ENCODE measurements at regions not wholly inside any gene's neighbourhood (a gene's known extent, or its start where the extent isn't known, plus 50 kb on each side); places are given as distances from the start of the nearest gene placed in this dataset.

GRCh38 chr2:176645494-176645893 lies 376.3 kb downstream of the MTX2 start:
- intact Hi-C loops (cut with DNase I, micrococcal nuclease) = loop anchor here in 1 of 2 donors (10.0 kb wide), 1 partner anchor 521 kb away; the partner anchor contains the start of genes HOXD8 and HOXD9
- no peak for ATAC-seq

GRCh38 chr2:176646033-176646615 lies 376.9 kb downstream of the MTX2 start:
- DNase-seq = no peak
- no peak for ATAC-seq
- intact Hi-C loops (cut with DNase I, micrococcal nuclease) = loop anchor here in 1 of 2 donors (10.0 kb wide), 1 partner anchor 521 kb away; the partner anchor contains the start of genes HOXD8 and HOXD9

More at GRCh38 chr2:176645494-176645893, 376.3 kb downstream of the MTX2 start:
- DNase-seq = no peak

GRCh38 chr2:176647325-176648165 lies 378.3 kb downstream of the MTX2 start:
- intact Hi-C loops (cut with DNase I, micrococcal nuclease) = loop anchor here in 1 of 2 donors (10.0 kb wide), 1 partner anchor 523 kb away; the partner anchor contains the start of genes HOXD8 and HOXD9
- ATAC-seq (no peak), DNase-seq (no peak)

GRCh38 chr2:176648700-176649297 lies 379.6 kb downstream of the MTX2 start:
- intact Hi-C loops (cut with DNase I, micrococcal nuclease) = loop anchor here in 1 of 2 donors (10.0 kb wide), 1 partner anchor 524 kb away; the partner anchor contains the start of genes HOXD8 and HOXD9
- DNase-seq = no peak
- no peak for ATAC-seq

- ATAC-seq (no peak), DNase-seq (no peak)
- intact Hi-C loops (cut with DNase I, micrococcal nuclease) = loop anchor here in 1 of 2 donors (10.0 kb wide), 1 partner anchor 525 kb away; the partner anchor contains the start of genes HOXD8 and HOXD9
These were observed 381.0 kb downstream of the MTX2 start for GRCh38 chr2:176650104-176650837.

GRCh38 chr2:176650838-176651555 lies 381.8 kb downstream of the MTX2 start:
- intact Hi-C loops (cut with DNase I, micrococcal nuclease) = loop anchor here in 1 of 2 donors (10.0 kb wide), 1 partner anchor 526 kb away; the partner anchor contains the start of genes HOXD8 and HOXD9

GRCh38 chr2:176652300-176653182 lies 383.3 kb downstream of the MTX2 start:
- ATAC-seq (peak; percentile 80), DNase-seq (peak in 1 of 2 donors; percentile 13)

More at GRCh38 chr2:176650838-176651555, 381.8 kb downstream of the MTX2 start:
- no peak for ATAC-seq
- no peak for DNase-seq

GRCh38 chr2:176653479-176654443 lies 384.5 kb downstream of the MTX2 start:
- intact Hi-C loops (cut with DNase I, micrococcal nuclease) = loop anchor here in 1 of 2 donors (10.0 kb wide), 1 partner anchor 529 kb away; the partner anchor contains the start of genes HOXD8 and HOXD9
- DNase-seq (peak; percentile 59 to 64), ATAC-seq (peak; percentile 96)

More at GRCh38 chr2:176652300-176653182, 383.3 kb downstream of the MTX2 start:
- intact Hi-C loops (cut with DNase I, micrococcal nuclease) = loop anchor here in 1 of 2 donors (10.0 kb wide), 1 partner anchor 528 kb away; the partner anchor contains the start of genes HOXD8 and HOXD9

GRCh38 chr2:176656038-176656775 lies 387.0 kb downstream of the MTX2 start:
- no peak for DNase-seq
- intact Hi-C loops (cut with DNase I, micrococcal nuclease) = loop anchor here in 1 of 2 donors (10.0 kb wide), 1 partner anchor 531 kb away; the partner anchor contains the start of genes HOXD8 and HOXD9
- ATAC-seq = no peak

GRCh38 chr2:176656776-176657140 lies 387.5 kb downstream of the MTX2 start:
- no peak for ATAC-seq
- intact Hi-C loops (cut with DNase I, micrococcal nuclease) = loop anchor here in 1 of 2 donors (10.0 kb wide), 1 partner anchor 532 kb away; the partner anchor contains the start of genes HOXD8 and HOXD9

GRCh38 chr2:176657393-176657792 lies 388.2 kb downstream of the MTX2 start:
- ATAC-seq (no peak), DNase-seq (no peak)
- intact Hi-C loops (cut with DNase I, micrococcal nuclease) = loop anchor here in 1 of 2 donors (10.0 kb wide), 1 partner anchor 533 kb away; the partner anchor contains the start of genes HOXD8 and HOXD9

More at GRCh38 chr2:176656776-176657140, 387.5 kb downstream of the MTX2 start:
- no peak for DNase-seq

- intact Hi-C loops (cut with DNase I, micrococcal nuclease) = loop anchor here in 1 of 2 donors (10.0 kb wide), 1 partner anchor 534 kb away; the partner anchor contains the start of genes HOXD8 and HOXD9
- DNase-seq (no peak), ATAC-seq (no peak)
These were observed 389.5 kb downstream of the MTX2 start for GRCh38 chr2:176658708-176659107.

GRCh38 chr2:176662753-176663152 lies 393.5 kb downstream of the MTX2 start:
- DNase-seq = no peak
- intact Hi-C loops (cut with DNase I, micrococcal nuclease) = no loop called here

GRCh38 chr2:176664478-176664877 lies 395.2 kb downstream of the MTX2 start:
- intact Hi-C loops (cut with DNase I, micrococcal nuclease) = no loop called here
- DNase-seq (no peak), ATAC-seq (no peak)

More at GRCh38 chr2:176662753-176663152, 393.5 kb downstream of the MTX2 start:
- no peak for ATAC-seq

Measured in left colon (tissue), 2 donors.